Erythroblast (primary cell): ENCODE measurements at regions not wholly inside any gene's neighbourhood (a gene's known extent, or its start where the extent isn't known, plus 50 kb on each side); places are given as distances from the start of the nearest gene placed in this dataset.

Experiments used
- DNase-seq, 2 experiments: peaks; one replicate each; lab custom pipeline; 2025; lab: John Stamatoyannopoulos, UW
- GATA1 ChIP-seq: IDR thresholded peaks from 2 replicates; pipeline ENCODE4 v1.6.1; 2011; ENCODE audit warnings: low read depth, mild to moderate bottlenecking, control low read depth, low read length, moderate library complexity
- POLR2A ChIP-seq: IDR thresholded peaks from 2 replicates; pipeline ENCODE4 v1.6.1; 2011; ENCODE audit warnings: mild to moderate bottlenecking, low read length

DNA sequence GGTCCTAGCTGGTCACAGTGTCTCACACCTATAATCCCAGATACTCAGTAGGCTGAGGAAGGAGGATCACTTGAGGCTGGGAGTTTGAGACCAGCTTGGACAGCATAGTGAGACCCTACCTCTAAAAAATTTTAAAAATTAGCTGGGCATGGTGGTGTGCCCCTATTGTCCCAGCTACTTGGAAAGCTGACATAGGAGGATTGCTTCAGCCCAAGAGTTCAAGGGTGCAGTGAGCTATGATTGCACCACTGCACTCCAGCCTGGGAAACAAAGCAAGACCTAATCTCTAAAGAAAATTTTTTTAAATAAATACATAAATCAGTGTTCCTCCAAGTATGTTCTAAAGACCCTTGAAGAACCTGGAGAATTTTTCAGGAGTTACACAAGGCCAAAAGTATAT lies 50.6 kb upstream of the GNAO1 start:
- TF ChIP-seq GATA1 = no peak
- TF ChIP-seq POLR2A = no peak
- DNase-seq = no peak

DNA sequence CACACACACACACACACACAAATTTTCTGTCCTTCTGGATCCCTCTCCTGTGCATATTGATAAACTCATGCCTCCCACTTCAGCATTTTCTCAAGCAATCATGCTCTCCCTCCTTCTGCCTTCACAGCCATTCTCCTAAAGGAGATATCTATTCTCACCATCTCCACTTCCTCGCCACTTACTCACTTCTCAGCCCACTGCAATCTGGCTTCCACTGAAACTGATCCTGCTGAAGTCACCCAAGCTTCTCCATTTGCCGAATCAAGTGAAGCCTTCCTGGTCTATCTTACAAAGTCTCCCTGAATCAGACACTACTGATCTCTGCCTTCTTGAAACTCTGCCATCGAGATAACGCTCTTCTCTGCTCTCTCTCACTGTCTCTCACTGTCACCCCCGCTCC lies 54.0 kb upstream of the GNAO1 start:
- DNase-seq = no peak
- no peak for TF ChIP-seq GATA1
- no peak for TF ChIP-seq POLR2A

DNA sequence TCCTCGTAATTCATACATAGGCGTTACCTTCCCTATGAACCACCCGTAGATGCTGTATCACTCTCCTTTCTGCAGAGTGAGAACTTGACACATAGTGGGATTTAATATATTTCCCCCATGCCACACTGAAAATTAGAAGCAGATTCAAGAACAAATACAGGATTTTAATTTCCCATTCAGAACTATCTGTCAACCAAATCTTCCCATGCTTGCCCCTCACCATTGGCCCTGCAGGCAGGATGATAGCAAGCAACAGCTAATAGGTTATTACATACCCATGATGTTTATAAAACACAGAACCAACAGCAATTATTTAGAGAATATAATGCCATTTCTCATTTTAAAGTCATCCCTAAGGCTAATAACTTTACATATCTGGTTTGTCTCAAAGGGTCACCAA lies 55.0 kb upstream of the GNAO1 start:
- DNase-seq = no peak

DNA sequence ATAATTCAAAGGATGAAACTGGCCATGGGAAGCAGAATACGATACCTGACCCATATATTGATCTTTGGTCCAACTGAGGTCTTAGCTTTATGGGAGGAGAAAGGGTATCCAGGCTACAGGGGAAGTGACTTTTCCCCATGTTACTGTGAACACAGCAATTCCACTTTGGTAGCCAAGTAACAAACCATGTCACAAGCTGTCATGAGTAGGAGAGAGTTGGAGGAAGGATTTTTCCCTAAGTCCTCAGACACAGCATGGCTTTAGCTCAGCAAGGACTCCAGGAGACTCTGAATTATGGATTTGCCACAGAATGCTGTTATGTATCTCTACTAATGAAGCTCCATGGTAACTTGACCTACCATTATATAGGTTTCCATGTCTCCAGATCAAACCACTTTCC lies 56.5 kb upstream of the GNAO1 start:
- no peak for DNase-seq
- TF ChIP-seq GATA1 (no peak), POLR2A (no peak)

More for the DNA sequence above, 55.0 kb upstream of the GNAO1 start:
- TF ChIP-seq POLR2A (no peak), GATA1 (no peak)

DNA sequence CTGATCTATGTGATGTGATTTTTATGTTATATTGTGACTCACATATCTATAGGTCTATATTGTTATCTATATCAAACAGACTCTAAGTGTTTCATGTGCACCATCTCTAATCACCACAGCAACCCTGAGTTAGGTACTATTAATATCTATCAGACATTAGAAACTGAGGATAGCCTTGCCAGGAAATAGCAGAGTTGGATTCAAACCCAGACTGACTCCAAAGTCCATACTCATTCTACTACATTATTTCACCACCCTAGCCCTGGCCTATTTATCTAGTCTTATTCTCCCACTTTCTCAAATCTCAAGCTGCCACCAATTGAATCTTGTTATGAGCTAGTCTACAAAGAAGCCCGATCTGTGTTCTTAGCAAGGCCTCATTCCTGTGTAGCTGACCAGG lies 65.4 kb upstream of the GNAO1 start:
- DNase-seq = no peak
- TF ChIP-seq GATA1 (no peak), POLR2A (no peak)

DNA sequence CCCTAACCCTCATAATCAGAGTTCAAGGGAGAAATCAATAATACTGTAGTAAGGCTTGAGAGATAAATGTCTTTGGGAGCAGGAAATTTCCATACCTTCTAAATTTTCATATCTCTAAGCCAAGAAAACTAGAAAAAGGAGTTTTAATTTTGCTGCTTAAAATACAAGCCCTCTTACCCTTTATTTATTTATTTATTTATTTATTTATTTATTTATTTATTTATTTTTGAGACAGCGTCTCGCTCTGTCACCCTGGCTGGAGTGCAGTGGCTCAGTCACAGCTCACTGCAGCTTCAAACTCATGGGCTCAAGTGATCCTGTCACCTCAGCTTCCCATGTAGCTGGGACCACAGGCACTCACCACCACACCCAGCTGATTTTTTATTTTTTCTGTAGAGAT lies 69.0 kb upstream of the GNAO1 start:
- no peak for TF ChIP-seq GATA1
- no peak for TF ChIP-seq POLR2A

DNA sequence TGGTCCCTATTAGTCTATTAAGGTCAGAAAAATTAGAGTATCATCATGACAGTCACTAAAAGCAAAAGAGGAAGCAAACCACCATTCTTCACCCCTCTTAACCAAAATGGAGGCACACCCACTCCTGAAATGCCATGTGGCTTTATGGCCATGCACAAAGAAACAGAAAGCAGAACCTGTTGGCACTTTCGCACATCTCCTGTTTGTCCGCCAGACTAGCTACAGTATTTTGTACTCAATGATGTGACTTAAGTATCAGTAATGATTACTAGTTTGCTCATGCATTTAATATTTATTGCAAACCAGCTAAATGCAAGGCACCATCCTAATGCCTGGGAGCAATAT lies 70.2 kb upstream of the GNAO1 start:
- no peak for TF ChIP-seq GATA1
- TF ChIP-seq POLR2A = no peak
- no peak for DNase-seq

More for the DNA sequence above, 69.0 kb upstream of the GNAO1 start:
- no peak for DNase-seq

DNA sequence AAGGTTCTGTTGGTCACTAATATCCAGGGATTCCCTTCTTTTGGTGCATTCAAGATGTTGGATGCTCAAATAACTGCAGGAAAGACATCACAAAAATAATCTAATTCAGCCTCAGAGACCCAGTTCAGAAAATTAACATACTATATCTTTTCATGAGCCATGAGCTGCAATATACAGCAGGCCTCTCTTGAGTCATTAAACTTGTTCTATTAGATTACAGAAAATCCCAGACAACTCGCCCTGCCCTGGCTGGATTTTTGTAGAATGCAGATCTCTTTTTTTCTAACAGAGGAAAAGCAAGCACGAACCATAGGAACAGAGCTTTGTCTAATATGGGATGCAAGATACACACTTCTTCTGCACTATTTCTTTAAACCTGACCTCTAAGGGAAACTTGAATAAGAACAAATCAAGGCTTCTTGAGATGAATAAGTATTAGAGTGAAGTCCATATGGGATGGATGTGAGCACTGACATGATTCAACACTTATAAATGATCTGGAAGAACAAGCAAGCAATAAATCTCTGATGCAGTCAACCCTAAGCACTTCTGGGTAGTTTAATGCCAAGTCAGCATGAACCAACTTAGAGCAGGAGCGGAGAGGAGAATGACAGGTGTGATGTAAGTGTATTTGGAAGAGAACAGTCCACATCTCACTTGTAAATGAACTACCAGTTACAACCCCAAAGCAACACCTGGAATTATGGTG lies 70.7 kb upstream of the GNAO1 start:
- no peak for TF ChIP-seq GATA1
- no peak for TF ChIP-seq POLR2A
- no peak for DNase-seq

DNA sequence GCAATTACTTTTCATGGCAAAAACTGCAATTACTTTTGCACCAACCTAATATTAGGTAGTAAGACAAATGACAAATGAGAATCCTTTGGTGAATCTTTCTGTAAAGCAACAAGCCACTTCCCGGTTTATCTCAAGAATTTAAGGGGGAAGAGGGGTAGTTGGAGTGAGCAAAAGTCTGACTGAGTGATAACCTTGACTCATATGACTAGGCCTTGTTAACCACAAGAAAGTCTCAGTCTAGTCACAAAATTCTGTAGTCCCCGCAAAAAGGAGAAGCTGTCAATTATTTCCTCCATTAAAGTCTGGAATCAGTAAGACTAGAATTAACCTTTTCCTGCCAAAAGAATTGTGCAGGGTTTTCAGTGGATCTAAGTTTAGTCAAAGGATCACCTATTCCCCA lies 72.2 kb upstream of the GNAO1 start:
- TF ChIP-seq POLR2A = no peak
- no peak for TF ChIP-seq GATA1
- no peak for DNase-seq

DNA sequence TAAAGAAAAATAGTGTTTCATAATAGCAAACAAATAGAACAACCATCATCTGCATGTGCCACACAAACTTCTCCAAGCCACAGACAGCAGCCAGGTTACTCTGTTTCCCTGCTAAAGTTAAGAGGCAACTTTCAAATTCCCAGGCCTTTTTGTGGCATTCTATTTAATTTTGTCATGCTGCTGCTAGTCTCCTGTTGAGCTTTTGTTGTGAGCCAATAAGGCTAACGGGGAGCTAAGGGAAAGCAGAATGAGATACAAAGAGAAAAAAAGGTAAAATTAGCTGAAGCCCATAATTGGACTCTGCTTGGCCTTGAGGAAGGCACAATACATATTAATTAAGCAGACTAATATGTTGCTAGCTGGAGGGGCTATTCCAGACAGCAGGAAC lies 74.7 kb upstream of the GNAO1 start:
- TF ChIP-seq POLR2A (no peak), GATA1 (no peak)
- DNase-seq = no peak

DNA sequence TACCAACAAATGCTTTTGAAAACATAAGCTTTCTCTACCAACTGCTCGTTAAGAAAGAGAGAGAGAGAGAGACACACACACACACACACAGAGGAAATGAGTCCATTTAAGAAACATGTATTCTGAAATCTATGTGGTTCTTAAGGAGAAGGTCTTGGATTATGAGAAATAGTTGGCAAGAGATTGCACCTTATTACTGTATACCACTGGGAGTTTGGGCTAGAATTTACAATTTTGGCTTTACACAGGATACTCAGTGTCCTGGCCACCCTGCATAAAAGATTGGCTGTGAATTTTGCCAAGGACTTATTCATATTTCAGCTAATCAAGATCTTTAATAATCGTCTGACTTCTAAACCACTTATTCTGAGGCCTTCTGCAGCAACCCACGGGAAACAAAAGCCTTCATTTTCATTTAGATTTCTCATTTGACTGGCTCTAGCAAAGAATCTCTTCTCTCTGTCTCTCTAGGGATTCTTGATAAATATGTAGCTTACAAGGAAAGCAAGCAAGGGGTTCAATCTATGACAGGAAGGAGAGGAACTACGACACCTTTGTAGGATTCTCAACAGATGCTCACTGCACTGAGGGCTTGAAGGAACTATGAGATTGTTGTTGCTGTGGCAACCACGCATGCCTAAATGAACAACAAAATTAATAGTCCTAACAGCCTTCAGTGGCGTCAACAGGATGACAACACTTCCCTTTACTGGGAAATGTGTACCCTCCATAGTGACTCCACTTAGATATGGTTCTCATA lies 75.3 kb upstream of the GNAO1 start:
- no peak for TF ChIP-seq POLR2A
- no peak for TF ChIP-seq GATA1
- DNase-seq = no peak

DNA sequence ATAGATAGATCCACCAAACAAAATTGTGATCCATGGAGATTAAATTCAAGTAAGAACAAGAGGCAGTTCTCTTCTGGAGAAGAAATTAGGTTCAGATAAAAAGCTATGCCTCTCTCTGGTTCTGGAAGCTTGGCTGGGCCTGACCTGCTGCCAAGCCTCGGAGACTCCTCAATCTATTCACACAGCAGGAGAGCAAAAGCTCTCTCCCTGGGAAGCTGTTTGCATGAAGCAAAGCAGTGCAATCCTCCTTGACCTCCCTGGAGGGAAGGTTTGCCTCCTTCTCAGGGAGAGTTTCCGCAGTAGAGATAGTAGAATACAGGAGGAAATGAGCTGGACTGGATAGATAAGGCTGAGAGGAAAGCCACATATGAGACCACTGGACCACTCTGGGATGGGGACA lies 78.1 kb upstream of the GNAO1 start:
- no peak for TF ChIP-seq GATA1
- no peak for TF ChIP-seq POLR2A
- no peak for DNase-seq

DNA sequence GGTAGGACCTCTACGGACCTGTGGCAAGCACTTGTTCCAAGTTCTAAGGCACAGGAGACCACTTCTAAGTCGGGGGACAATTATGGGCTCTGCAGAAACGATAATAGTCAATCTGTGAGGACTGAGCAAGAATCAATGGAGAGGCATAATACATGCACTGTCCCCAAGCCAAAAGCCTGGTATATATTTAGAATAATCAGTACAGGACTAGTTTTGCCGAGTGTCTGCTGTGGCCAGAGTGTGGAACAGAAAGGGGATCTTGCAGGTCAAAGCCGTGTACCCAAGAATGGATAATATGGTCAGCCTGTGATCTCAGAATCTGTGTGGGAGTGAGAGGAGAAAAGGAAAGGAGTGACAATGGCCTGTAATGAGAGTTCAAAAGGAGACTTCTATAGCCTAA lies 80.2 kb upstream of the GNAO1 start:
- TF ChIP-seq POLR2A (no peak), GATA1 (no peak)
- DNase-seq = no peak

DNA sequence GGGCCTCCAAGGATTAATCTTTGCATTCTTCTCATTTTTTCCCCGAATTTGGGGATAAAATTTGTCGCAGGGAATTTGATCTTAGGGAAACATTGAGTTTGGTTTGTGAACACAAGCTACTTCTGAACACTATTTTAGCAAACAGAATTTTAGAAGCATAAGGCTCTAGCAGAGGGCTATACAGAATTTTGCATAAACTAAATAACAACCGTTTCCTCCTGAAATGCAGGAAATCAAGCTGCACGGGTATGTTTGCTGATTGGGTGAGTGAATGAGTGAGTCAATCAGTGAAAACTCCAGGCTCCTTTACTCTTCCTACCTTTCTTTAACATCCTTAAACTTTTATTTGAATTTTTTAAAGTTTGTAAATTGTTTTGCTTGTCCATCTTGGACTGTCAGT lies 81.3 kb upstream of the GNAO1 start:
- DNase-seq = no peak
- no peak for TF ChIP-seq POLR2A
- TF ChIP-seq GATA1 = no peak

DNA sequence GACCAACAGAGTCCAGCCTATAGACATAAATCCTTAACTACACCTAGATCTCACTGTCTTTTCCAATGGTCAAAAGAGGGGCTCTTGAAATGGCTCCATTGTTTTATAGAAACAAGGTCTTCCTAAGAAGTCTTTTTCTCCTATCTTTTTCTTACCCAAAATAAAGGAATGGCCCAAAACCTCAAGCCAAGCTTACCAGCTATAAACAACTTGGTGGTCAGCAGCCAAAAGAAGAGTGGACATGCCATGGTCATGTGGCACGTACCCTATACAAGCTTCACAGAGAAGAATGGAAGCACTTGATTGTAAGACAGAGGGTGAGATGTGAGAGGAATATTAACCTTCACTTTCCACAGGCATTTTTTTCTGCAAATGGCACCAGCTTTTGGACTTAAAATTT lies 82.1 kb upstream of the GNAO1 start:
- DNase-seq = no peak
- no peak for TF ChIP-seq POLR2A
- no peak for TF ChIP-seq GATA1
